Muscle of leg (tissue), 3 donors: ENCODE measurements at regions not wholly inside any gene's neighbourhood (a gene's known extent, or its start where the extent isn't known, plus 50 kb on each side); places are given as distances from the start of the nearest gene placed in this dataset.

Source experiments
- DNase-seq: peaks from one replicate; pipeline ENCODE4 v3.0.0; 2013
- H3K27ac ChIP-seq: one replicate; pipeline ENCODE4 v1.5.1; 2013; ENCODE audit warnings: mild to moderate bottlenecking, low read length, control low read depth
- H3K27me3 ChIP-seq: one replicate; pipeline ENCODE4 v1.6.1; 2013; ENCODE audit warnings: low read length; ENCODE audit not compliant: control insufficient read depth, insufficient read depth
- H3K36me3 ChIP-seq: one replicate; pipeline ENCODE4 v1.6.1; 2013; ENCODE audit warnings: low read length; ENCODE audit not compliant: control insufficient read depth, insufficient read depth
- H3K4me1 ChIP-seq: one replicate; pipeline ENCODE4 v1.6.1; 2013; ENCODE audit warnings: low read length; ENCODE audit not compliant: control insufficient read depth, insufficient read depth
- H3K4me3 ChIP-seq: one replicate; pipeline ENCODE4 v1.5.1; 2013; ENCODE audit warnings: low read length, control low read depth
- H3K9me3 ChIP-seq: replicated peaks from 2 replicates; pipeline ENCODE4 v1.6.1; 2013; ENCODE audit warnings: low read depth, low read length; ENCODE audit not compliant: control insufficient read depth
- WGBS: methylation state at CpG from one replicate; pipeline ENCODE4 v1.1.5; 2013; ENCODE audit warnings: missing lambda C conversion rate; ENCODE audit not compliant: insufficient coverage; 5-methylcytosine and 5-hydroxymethylcytosine counted together

GRCh38 chr1:105326886-105327285 is 1577.2 kb downstream of the AMY1C start:
- DNase-seq = no peak
- H3K4me1 ChIP-seq = no peaks in the 10 kb centered on the region
- H3K36me3 ChIP-seq = no peaks in the 10 kb centered on the region
- H3K27me3 ChIP-seq = no peaks in the 10 kb centered on the region
- no peak overlapping the region for H3K27ac ChIP-seq
- WGBS = no CpG with 5 or more reads among the region's 1 CpG
- no peak overlapping the region for H3K4me3 ChIP-seq
- peaks cover 8% of the 10 kb centered on the region for H3K9me3 ChIP-seq

GRCh38 chr1:105337420-105337819 is 1587.7 kb downstream of the AMY1C start:
- no peak for DNase-seq
- Histone ChIP-seq H3K4me3 (no peak overlapping the region), H3K27ac (no peak overlapping the region), H3K4me1 (no peaks in the 10 kb centered on the region), H3K9me3 (no peaks in the 10 kb centered on the region), H3K36me3 (no peaks in the 10 kb centered on the region), H3K27me3 (no peaks in the 10 kb centered on the region)

GRCh38 chr1:105343317-105343716 is 1593.6 kb downstream of the AMY1C start:
- WGBS = no CpG with 5 or more reads among the region's 2 CpGs

GRCh38 chr1:105359457-105359856 is 1609.8 kb downstream of the AMY1C start:
- H3K4me1 ChIP-seq = no peaks in the 10 kb centered on the region
- no peaks in the 10 kb centered on the region for H3K9me3 ChIP-seq
- no peak for DNase-seq
- no peak overlapping the region for H3K4me3 ChIP-seq
- H3K27me3 ChIP-seq = no peaks in the 10 kb centered on the region
- H3K36me3 ChIP-seq = no peaks in the 10 kb centered on the region
- no peak overlapping the region for H3K27ac ChIP-seq
- WGBS = no CpG with 5 or more reads among the region's 1 CpG

More at GRCh38 chr1:105343317-105343716, 1593.6 kb downstream of the AMY1C start:
- no peak for DNase-seq
- peaks cover 3% of the 10 kb centered on the region for H3K9me3 ChIP-seq
- no peak overlapping the region for H3K27ac ChIP-seq
- H3K4me3 ChIP-seq = no peak overlapping the region
- H3K27me3 ChIP-seq = no peaks in the 10 kb centered on the region
- no peaks in the 10 kb centered on the region for H3K36me3 ChIP-seq
- H3K4me1 ChIP-seq = no peaks in the 10 kb centered on the region

- Histone ChIP-seq H3K4me1 (no peaks in the 10 kb centered on the region), H3K27me3 (no peaks in the 10 kb centered on the region), H3K36me3 (no peaks in the 10 kb centered on the region), H3K27ac (no peak overlapping the region), H3K9me3 (no peaks in the 10 kb centered on the region), H3K4me3 (no peak overlapping the region)
- 80% methylated on average over 1 of the region's 1 CpG for WGBS
- no peak for DNase-seq
These were observed 1612.7 kb downstream of the AMY1C start for GRCh38 chr1:105362438-105362837.

- H3K4me1 ChIP-seq = no peaks in the 10 kb centered on the region
- no peak for DNase-seq
- H3K9me3 ChIP-seq = no peaks in the 10 kb centered on the region
- H3K4me3 ChIP-seq = no peak overlapping the region
- WGBS = 87% methylated on average over 3 of the region's 4 CpGs
- no peaks in the 10 kb centered on the region for H3K27me3 ChIP-seq
- H3K27ac ChIP-seq = no peak overlapping the region
- no peaks in the 10 kb centered on the region for H3K36me3 ChIP-seq
These were observed 1618.7 kb downstream of the AMY1C start for GRCh38 chr1:105368446-105368845.

GRCh38 chr1:105373681-105374080 is 1624.0 kb downstream of the AMY1C start:
- no peak for DNase-seq
- no peaks in the 10 kb centered on the region for H3K27me3 ChIP-seq
- H3K36me3 ChIP-seq = no peaks in the 10 kb centered on the region
- no peak overlapping the region for H3K27ac ChIP-seq
- no CpG with 5 or more reads among the region's 1 CpG for WGBS
- H3K9me3 ChIP-seq = peaks cover 2% of the 10 kb centered on the region
- H3K4me3 ChIP-seq = no peak overlapping the region
- no peaks in the 10 kb centered on the region for H3K4me1 ChIP-seq

GRCh38 chr1:105386489-105386888 is 1636.8 kb downstream of the AMY1C start:
- no CpG with 5 or more reads among the region's 1 CpG for WGBS
- Histone ChIP-seq H3K4me3 (no peak overlapping the region), H3K4me1 (no peaks in the 10 kb centered on the region)

GRCh38 chr1:105396001-105396400 is 1646.3 kb downstream of the AMY1C start:
- Histone ChIP-seq H3K4me1 (no peaks in the 10 kb centered on the region), H3K27ac (no peak overlapping the region), H3K9me3 (peaks cover 9% of the 10 kb centered on the region), H3K36me3 (no peaks in the 10 kb centered on the region), H3K27me3 (no peaks in the 10 kb centered on the region), H3K4me3 (no peak overlapping the region)
- no CpG with 5 or more reads among the region's 2 CpGs for WGBS
- no peak for DNase-seq

More at GRCh38 chr1:105386489-105386888, 1636.8 kb downstream of the AMY1C start:
- Histone ChIP-seq H3K9me3 (peaks cover 13% of the 10 kb centered on the region), H3K27me3 (no peaks in the 10 kb centered on the region), H3K27ac (no peak overlapping the region), H3K36me3 (no peaks in the 10 kb centered on the region)
- peak; percentile 1 for DNase-seq

GRCh38 chr1:105398909-105399308 is 1649.2 kb downstream of the AMY1C start:
- Histone ChIP-seq H3K4me3 (no peak overlapping the region), H3K4me1 (no peaks in the 10 kb centered on the region), H3K27ac (no peak overlapping the region), H3K27me3 (no peaks in the 10 kb centered on the region), H3K36me3 (no peaks in the 10 kb centered on the region), H3K9me3 (peaks cover 9% of the 10 kb centered on the region)
- no peak for DNase-seq

GRCh38 chr1:105399716-105400115 is 1650.0 kb downstream of the AMY1C start:
- no CpG with 5 or more reads among the region's 1 CpG for WGBS
- Histone ChIP-seq H3K27me3 (no peaks in the 10 kb centered on the region), H3K9me3 (peaks cover 9% of the 10 kb centered on the region), H3K27ac (no peak overlapping the region), H3K4me3 (no peak overlapping the region), H3K36me3 (no peaks in the 10 kb centered on the region), H3K4me1 (no peaks in the 10 kb centered on the region)
- DNase-seq = no peak
